SK-N-SH (cell line): ENCODE measurements at regions not wholly inside any gene's neighbourhood (a gene's known extent, or its start where the extent isn't known, plus 50 kb on each side); places are given as distances from the start of the nearest gene placed in this dataset.
"Not testable (repeated sequence)": the region's sequence is repeated elsewhere in the genome, so short reads cannot be mapped to it uniquely, and the experiment has no call there.

Experiments used
- GABPA ChIP-seq: IDR thresholded peaks from 2 replicates; pipeline ENCODE4 v1.4.0; 2012; ENCODE audit warnings: low read depth, mild to moderate bottlenecking
- JUND ChIP-seq: IDR thresholded peaks from 2 replicates; pipeline ENCODE4 v1.4.0; 2012
- POLR2AphosphoS5 ChIP-seq: IDR thresholded peaks from 2 replicates; pipeline ENCODE4 v1.6.1; 2012; ENCODE audit warnings: low read depth, low read length
- RFX5 ChIP-seq: IDR thresholded peaks from 2 replicates; pipeline ENCODE4 v1.6.1; 2012; ENCODE audit warnings: mild to moderate bottlenecking, improper control_type of control experiment, low read length
- TF ChIP-seq, protein P1 (sequence below): fragments of 200-600 bp; sonication (generic); IDR thresholded peaks from 2 replicates; pipeline ENCODE4 v1.6.1; 2017; ENCODE audit warnings: antibody characterized with exemption, mild to moderate bottlenecking, moderate library complexity

DNA sequence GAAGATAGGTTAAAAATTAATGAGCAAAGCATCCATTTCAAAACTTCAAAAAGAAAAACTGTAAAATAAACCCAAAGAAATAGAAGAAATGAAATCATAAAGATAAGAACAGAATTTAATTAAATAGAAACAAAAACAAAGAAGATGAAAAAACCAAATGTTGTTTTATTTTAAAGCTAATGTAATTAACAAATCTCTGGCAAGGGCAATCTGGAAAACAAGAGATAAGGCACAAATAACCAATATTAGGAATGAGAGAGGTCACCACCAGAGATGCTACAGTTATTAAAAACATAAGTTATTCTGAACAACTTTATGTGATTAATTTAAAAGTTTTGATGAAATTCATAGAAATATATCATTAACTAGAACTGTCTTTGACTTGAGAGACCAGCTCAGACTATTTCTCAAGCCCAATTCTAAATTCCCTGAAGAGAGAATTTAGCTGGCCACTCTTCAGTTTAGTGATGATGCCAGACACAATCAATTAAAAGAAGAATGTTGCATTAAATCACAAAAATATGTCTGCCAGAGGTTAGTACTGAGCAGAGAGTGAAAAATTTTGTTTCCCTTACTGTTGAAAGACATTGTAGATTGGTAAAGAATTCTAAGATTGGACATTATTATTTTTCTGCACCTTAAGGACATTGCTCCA is 227.4 kb upstream of the VLDLR start:
- TF ChIP-seq POLR2AphosphoS5, RFX5, GABPA, JUND: not testable (repeated sequence)
- TF ChIP-seq, protein P1, sequence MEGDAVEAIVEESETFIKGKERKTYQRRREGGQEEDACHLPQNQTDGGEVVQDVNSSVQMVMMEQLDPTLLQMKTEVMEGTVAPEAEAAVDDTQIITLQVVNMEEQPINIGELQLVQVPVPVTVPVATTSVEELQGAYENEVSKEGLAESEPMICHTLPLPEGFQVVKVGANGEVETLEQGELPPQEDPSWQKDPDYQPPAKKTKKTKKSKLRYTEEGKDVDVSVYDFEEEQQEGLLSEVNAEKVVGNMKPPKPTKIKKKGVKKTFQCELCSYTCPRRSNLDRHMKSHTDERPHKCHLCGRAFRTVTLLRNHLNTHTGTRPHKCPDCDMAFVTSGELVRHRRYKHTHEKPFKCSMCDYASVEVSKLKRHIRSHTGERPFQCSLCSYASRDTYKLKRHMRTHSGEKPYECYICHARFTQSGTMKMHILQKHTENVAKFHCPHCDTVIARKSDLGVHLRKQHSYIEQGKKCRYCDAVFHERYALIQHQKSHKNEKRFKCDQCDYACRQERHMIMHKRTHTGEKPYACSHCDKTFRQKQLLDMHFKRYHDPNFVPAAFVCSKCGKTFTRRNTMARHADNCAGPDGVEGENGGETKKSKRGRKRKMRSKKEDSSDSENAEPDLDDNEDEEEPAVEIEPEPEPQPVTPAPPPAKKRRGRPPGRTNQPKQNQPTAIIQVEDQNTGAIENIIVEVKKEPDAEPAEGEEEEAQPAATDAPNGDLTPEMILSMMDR: not testable (repeated sequence)
